ENCODE measurements at regions not wholly inside any gene's neighbourhood (a gene's known extent, or its start where the extent isn't known, plus 50 kb on each side); places are given as distances from the start of the nearest gene placed in this dataset.
A peak's percentile ranks its signal among the peaks of the same experiment; 100 is the strongest.
"Not testable (repeated sequence)": the region's sequence is repeated elsewhere in the genome, so short reads cannot be mapped to it uniquely, and the experiment has no call there.

DNA sequence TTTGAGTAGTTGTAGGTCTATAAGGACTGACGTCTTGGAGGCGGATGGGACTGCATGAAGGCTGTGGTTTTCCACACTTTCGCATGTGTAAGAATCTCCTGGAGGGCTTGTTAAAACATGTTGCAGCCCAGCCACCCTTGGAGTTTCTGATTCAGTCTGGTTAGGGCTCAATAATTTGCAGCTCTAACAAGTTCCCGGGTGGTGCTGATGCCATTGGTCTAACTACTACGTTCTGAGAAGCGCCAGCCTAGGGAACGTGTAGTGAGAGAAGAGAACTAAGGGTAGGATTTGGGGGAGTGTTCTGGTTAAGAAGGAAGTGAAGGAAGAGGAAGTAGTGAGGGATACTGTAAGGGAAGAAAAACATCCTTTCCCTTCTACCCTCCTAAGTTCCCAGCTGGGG, 138.9 kb downstream of the LARP7 start:
- no peak for DNase-seq (ENCODE audit: low read depth)

DNA sequence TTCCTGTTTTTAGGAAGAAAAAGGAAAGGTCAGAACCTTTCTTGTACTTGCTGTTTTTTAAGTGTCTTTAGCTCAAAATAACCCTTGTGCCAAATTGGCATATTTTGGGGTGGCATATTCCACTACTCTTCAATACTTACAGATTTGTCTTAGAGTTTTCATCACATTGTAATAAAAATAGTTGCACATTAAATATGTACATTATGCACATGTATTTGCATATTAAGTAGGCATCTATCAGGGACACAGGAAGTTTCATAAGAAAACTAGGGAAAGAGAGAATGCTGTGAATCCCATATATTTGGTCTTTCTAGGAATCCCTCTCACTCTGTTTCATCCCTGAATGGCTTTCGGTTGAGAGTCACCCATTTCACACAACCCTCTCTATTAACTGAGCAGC, 139.6 kb downstream of the LARP7 start:
- no peak for DNase-seq (ENCODE audit: low read depth)

DNA sequence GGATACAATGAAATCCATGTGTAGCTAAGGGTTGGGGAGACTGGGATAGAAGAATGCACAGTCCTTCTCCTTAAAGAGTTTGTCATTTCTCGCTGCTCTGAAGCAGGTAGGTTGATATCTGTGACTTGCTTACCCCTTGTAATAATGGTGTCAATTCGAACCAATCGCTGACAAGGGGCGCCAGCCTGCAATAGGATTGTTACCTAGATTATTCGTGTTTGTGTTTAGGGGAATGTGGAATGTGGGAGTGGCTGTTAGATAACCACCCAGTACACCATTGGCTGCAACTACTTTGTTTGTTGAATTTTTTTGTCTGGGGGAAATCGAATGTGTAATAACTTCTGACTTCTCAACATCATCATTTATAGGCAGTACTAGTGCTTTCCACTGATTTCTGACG, 141.6 kb downstream of the LARP7 start:
- DNase-seq (ENCODE audit: low read depth): no peak

DNA sequence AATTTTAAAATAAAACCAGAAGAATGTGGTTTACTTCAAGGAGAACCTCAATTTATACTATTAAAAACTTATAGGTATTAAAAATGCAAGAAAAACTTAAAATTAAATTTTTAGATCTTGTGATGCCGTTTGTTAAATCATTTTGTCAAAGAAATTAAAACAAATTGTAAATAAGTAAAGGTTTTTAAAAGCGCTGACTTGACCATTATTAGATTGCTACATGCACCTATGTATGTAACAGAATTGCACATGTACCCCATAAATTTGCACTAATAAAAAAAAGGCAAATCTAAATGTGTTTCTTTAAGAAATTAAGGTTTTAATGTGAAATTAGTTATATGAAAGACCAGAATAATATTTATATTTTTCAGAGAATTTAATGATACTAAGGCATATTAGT, 156.1 kb downstream of the LARP7 start:
- DNase-seq (ENCODE audit: low read depth): no peak

DNA sequence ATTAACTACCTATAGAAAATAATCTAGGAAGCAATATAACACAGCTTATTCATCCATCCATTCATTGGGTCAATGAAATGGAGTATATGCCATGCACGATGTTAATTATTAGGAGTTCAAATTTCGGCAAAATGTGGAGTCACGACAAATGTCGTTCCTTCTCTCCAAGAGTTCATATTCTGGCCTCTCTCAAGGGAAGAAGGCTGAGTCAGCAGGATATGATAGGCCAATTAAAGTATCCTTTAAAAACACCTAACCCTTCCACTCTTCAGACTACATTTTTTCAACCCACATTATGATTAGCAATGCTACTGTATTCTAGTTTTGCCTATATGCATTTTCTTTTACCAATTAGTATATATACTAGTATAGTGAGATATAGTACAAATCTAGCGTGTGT, 163.1 kb downstream of the LARP7 start:
- no peak for DNase-seq (ENCODE audit: low read depth)

DNA sequence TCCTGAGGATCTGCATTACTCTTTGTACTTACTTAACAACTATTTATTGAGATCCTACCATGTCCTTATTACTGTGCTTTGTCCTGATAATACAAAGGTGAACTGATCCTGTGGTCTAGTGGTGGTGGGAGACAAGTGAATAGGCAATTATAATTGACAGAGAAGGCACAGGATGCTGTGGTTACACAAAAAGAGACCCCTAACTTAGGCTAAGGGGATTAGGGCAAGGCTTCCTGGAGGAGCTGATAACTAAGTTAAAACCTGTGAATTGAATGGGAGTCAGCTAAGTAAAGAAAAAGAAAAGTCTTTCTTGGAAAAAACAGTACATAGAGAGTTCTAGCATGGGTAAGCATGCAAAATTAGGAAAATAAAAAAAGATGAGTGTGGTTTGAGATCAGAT, 164.4 kb downstream of the LARP7 start:
- DNase-seq (ENCODE audit: low read depth): no peak

DNA sequence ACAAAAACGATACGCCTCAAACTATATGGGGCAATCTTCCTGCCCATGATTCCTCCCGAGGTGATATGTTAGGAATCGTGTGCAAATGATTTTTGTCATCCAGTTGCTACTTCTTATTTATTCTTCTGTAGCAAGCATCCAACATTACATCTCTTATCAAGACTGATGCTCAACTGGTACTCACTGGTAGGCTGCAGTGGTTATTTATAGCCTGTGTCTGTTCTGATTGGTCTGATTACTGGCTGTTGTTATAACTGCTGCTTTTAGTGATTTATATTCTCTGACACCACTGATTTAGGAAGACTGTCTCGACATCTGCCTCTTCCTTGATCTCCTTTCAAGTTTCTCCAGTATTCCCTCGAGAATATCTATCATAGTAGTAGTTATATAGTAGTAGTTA, 165.8 kb downstream of the LARP7 start:
- no peak for DNase-seq (ENCODE audit: low read depth)

DNA sequence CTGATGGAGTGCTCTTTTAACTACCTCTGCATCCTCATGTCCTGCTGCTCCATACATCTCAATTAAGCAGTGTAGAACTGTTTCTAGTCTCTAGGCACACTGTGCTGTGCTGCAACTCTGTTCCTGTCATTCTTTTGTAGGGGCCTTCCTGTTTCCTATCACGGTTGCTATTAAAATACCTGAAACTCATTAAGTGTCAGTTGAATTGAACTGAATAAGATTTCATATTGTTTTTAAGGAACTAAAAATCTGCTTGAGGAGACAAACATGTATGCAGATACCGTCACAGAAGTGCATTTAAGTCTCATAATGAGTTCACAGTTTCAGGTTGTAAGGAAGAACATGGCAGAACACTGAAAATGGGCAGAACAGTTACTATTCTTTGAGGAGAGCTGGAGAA, 170.1 kb downstream of the LARP7 start:
- DNase-seq (ENCODE audit: low read depth): no peak

DNA sequence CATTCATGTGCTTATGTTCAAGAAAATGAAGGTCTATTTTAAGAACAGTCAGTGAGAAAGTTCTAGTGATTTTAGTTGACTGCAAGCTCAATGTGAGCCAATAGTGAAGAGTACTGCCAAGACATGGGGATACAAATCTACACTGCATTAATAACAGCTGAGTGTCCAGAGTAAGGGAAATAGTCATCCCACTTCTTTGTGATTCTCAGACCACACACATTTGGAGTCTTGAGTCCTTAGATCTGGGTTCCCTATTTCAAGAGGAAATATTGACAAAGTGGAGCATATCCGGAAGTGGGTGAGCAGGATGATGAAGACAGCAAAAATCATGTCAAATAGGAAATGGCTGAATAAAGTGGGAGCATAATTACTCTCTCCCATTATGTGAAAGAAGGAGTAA, 171.1 kb downstream of the LARP7 start:
- DNase-seq (ENCODE audit: low read depth): no peak

DNA sequence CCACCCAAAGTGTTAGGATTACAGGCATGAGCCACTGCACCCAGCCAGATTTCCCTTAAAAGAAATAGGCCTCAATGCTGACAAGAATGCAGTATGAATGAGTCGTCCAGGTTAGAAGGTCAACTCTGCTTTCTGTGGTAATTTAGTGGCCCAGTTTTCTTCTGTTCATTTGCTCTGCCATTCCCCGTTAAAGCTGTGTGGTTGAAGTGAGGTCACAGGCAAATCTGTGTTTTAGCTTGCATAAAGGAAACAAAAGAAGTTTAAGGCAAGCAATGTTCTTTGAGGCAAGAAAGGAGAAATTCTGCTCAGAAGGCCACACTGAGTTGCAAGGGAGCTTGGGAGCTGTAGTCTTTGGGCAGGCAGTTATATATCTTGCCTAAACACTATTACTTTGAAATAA, 176.8 kb downstream of the LARP7 start:
- DNase-seq (ENCODE audit: low read depth): peak; percentile 91

DNA sequence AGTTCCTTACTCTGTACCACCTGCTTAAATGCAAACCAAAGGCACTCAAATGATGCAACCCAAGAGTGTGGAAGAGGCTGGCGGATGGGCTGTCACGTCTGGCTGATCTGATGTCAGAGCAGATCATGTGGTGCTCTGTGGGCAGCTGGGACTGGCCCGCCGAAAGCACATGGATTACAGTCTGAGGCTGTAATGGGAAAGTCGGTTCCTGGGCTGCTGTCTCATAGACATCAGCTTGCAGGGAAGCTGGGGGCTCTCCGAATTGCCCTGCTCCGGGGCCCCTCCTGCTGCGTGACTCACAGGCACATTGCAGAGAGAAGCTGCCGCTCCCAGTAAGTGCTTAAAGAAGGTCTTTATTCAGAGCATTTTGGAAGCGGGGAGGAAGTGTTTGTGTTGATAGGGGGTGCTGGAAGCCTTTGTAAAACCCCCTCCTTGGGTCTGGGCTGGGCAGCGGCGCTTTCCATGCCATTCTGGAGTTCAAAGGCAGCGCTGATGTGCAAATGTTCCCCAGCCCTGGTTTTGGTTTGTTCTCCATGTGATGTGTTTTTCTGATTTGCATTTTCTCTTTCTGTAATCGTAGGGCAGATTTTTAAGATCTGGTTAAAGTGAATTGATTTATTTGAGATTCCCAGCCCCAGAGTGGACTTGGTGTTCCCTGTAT, 181.1 kb downstream of the LARP7 start:
- peak; percentile 91 for DNase-seq (ENCODE audit: low read depth)

DNA sequence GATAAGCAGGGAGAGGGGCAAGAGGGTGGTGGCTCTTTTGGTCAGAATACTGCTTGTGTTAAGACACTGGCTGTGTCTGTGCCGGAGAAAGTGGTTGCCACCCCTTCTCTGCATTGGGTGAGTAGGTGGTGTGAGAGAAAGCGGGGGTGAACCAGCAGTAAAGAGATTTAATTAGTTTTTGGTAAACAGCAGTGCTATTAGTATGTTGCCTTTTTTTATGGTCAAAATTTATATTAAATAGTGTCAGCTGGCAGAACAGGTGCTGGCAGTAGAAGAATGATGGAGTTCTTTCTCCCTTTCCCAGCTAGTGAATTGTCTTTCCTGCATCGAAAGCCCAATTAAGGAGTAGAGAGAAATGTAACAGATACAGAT, 181.6 kb downstream of the LARP7 start:
- peak; percentile 13 for DNase-seq (ENCODE audit: low read depth)

DNA sequence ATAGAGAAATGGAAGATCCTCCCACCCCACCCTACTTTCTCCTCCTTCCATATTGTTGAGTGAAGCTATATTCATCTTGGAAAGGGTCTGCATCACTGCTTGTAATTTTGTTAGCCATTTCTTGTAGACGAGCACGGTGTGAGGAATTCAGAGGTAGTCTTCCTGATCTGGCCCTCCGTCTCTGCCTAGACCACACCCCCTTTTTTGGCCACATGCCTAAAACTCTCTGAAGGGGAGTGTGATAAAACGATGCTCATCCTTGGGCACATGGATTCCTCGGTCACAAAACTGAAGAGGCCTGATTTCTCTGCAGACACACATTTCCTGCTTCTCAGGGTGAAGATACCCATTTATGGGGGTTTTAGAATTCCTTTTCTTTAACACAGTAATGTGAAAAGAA, 182.8 kb downstream of the LARP7 start:
- DNase-seq (ENCODE audit: low read depth): no peak

DNA sequence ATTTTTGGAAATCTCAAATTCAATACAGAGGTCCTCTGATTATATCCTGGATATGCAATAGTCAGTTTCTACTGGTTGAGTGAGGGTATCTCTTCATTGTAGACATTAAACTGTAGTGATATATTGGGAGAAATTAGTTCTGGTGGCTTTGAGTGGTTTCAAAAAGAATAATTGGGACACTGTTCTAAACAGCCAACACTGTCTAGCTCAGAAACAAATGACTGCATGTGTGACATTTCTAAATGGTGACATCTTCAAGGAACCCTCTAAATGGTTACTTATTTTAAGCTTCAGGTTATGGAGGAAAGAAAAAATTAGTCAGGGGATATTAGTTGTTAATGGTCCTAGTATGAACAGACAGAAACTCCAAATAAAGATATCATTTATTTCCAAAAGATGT, 186.2 kb downstream of the LARP7 start:
- DNase-seq (ENCODE audit: low read depth): no peak

DNA sequence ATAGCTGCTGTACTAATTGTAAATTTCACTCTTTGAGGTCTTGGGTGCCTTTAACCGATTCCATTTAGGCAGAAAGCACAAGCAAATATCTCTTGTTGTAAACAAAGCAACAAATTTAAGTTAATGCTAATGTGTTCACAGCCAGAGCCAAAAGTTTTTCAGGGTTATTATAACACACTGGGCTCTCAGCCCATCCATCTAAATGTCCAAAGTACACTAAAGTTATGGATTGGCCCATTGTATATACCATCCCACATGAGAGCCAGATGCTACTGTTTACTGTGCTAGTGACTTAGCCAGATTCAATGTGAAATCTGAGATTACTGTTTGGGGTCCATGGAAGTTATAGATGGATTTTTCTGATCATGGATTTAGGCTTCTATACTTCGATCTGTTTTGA, 186.7 kb downstream of the LARP7 start:
- DNase-seq (ENCODE audit: low read depth): no peak

DNA sequence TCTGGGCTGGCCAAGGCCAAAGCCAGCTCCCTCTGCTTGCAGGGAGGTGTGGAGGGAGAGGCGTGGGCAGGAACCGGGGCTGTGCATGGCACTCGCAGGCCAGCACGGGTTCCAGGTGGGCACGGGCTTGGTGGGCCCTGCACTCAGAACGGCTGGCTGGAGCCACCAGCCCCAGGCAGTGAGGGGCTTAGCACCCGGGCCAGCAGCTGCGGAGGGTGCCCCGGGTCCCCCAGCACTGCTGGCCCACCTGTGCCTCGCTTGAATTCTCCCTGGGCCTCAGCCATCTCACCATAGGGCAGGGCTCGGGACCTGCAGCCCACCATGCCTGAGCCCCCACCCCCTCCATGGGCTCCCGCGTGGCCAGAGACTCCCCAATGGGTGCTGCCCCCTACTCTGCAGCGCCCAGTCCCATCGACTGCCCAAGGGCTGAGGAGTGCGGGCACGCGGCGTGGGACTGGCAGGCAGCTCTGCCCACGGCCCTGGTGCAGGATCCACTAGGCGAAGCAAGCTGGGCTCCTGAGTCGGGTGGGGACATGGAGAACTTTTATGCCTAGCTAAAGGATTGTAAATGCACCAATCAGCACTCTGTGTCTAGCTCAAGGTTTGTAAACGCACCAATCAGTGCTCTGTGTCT, 193.9 kb downstream of the LARP7 start:
- no peak for DNase-seq (ENCODE audit: low read depth)

DNA sequence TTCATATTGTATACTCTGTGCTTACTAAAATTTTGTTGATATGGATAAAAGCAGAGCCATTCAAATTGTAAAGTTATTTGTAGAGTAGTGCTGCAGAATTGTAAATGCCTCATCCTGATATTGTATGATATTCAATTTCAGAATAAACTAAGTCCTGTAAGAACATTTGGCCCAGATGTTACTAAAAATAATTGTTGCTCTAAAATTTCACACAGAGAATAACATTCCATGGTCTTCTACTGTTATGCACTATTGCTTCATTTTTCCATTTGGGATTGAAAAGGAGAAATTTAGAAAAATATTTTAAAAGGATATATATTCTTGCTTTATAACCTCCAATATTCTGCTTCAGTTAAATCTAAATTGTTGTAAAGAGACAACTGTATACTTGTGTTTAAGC, 195.6 kb downstream of the LARP7 start:
- no peak for DNase-seq (ENCODE audit: low read depth)

DNA sequence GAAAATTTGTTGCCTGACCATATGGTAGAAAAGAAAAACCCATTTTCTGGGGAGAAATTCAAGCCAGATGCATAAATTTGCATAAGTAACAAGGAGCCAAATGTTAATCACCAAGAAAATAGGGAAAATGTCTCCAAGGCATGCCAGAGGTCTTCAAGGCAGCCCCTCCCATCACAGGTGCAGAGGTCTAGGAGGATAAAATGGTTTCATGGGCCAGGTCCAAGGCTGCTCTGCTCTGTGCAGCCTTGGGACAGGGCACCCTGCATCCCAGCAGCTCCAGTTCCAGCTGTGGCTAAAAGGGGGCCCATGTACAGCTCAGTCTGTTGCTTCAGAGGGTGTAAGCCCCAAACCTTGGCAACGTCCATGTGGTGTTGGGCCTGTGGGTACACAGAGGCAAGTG, 200.0 kb downstream of the LARP7 start:
- DNase-seq (ENCODE audit: low read depth): no peak

DNA sequence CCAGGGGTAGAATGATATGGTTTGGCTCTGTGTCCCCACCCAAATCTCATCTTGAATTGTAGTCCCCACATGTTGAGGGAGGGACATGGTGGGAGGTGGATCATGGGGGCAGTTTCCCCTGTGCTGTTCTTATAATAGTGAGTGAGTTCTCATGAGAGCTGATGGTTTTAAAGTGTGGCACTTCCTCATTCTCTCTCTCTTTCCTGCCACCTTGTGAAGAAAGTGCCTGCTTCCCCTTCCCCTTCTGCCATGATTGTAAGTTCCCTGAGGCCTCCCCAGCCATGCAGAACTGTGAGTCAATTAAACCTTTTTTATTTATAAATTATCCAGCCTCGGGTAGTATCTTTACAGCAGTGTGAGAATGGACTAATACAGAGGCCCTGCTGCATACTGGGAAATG, 201.1 kb downstream of the LARP7 start:
- not testable (repeated sequence) for DNase-seq (ENCODE audit: low read depth)

DNA sequence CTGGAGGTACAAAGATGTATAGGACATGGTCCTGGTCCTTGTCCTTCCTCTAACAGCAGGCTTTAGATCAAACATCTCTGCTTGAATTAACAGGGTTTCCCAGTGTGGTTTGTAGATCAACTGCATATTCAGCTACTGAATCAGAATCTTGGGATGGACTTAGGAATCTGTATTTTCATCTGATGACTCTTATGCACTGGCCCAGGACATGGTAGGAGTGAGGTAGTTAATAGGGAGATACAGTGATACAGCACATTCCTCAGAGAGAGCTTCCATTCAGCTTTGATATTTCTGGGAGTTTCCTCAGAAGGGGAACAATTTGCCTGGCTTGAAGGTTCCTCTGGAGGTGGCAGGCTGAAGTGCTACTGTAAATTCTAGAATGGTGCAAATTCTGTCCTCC, 203.1 kb downstream of the LARP7 start:
- peak; percentile 70 for DNase-seq (ENCODE audit: low read depth)

DNA sequence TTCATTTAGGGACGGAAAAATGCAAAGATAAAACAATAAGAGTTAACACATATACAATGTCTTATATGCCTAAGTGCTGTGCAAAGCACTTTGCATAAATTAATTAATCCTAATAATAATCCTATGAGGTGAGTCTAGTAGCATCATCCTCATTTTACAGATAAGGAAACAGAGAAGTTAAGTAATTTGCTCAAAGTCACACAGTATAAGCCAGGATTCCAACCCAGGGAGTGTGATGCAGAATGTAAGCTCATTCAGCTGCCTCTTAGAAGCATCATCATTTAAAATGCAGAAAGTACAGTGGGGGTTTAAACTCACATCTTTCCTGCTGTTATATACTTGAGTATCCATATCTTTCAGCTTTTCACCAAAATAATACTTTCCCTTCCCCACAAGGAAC, 203.7 kb downstream of the LARP7 start:
- DNase-seq (ENCODE audit: low read depth): no peak

DNA sequence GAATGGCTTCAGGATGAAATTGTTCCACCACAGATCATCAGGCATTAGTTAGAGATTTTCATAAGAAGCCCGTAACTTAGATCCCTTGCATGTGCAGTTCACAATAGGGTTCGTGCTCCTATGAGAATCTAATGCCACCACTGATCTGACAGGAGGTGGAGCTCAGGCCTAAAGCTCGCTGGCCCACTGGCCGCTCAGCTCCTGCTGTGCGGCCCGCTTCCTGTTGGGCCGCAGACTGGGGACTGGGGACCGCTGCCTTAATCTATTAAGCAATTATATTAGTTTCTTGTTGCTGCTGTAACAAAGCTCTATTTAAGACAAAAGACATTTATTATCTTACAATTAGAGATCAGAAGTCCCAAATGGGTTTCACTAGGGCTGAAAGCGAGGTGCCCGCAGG, 205.6 kb downstream of the LARP7 start:
- no peak for DNase-seq (ENCODE audit: low read depth)

DNA sequence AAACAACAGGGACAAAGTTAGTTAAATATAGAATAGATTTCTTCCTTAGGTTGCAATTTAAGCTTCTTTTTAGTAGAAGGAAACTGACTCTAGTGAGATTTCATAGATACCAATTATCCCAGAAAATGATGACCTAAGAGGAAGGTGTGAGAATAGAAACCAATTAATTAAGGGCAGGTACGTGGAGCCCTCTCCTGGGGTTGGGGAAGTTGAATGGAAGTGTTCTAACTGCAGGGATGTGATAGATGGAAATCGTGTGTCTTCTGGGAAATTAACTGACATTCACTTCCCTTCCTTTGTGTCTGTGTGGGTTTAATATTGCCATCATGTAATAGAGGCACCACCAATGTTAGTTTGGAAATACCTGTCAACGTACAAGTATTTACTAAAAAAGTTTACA, 204.1 kb upstream of the ANK2 start:
- no peak for DNase-seq (ENCODE audit: low read depth)

DNA sequence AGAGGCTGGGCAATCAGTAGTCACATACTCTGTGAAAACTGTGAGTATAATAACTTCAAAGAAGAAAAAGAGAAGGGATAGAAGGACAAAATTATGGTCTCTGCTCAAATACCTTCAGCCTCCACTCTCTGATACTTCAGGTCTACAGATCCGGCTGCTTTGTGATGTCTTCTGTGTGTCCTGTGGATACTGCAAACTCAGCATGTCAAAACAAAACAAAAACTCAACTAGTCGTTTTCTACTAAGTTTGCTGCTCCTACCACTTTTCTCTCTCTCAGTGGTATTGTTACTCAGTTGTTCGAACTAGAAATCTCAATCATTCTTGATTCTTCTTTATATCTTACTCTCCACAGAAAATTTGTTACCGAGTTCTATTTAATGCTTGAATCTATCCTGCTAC, 202.4 kb upstream of the ANK2 start:
- no peak for DNase-seq (ENCODE audit: low read depth)
